Activated CD4-positive, alpha-beta memory T cell treated with anti-CD3 and anti-CD28 coated beads for 36 hours (primary cell): ENCODE measurements at regions not wholly inside any gene's neighbourhood (a gene's known extent, or its start where the extent isn't known, plus 50 kb on each side); places are given as distances from the start of the nearest gene placed in this dataset.

ENCODE experiments used
- CTCF ChIA-PET: fragments of 350-600 bp; sonication (Branson Sonifier 250); formaldehyde crosslinking; loops from one replicate; lab custom pipeline; 2021; ENCODE audit warnings: antibody characterized with exemption, inconsistent platforms; lab: Charles Lee
- POLR2A ChIA-PET: fragments of 350-600 bp; sonication (Branson Sonifier 250); formaldehyde crosslinking; loops from one replicate; lab custom pipeline; 2021; ENCODE audit warnings: antibody characterized with exemption; lab: Charles Lee
- DNase-seq: peaks from one replicate; pipeline ENCODE4 v3.0.0-alpha.2; 2020
- H3K27ac Mint-ChIP-seq: one replicate; pipeline ENCODE4 v1.8.0; 2021; ENCODE audit warnings: mixed read lengths
- H3K27me3 Mint-ChIP-seq: one replicate; pipeline ENCODE4 v1.8.0; 2021; ENCODE audit warnings: mixed read lengths
- H3K36me3 Mint-ChIP-seq: one replicate; pipeline ENCODE4 v1.8.0; 2021; ENCODE audit warnings: mixed read lengths
- H3K4me1 Mint-ChIP-seq: one replicate; pipeline ENCODE4 v1.8.0; 2021; ENCODE audit warnings: low read depth, mixed read lengths
- H3K4me3 Mint-ChIP-seq: one replicate; pipeline ENCODE4 v1.8.0; 2021; ENCODE audit warnings: mild to moderate bottlenecking, mixed read lengths
- H3K9me3 Mint-ChIP-seq: one replicate; pipeline ENCODE4 v1.8.0; 2021; ENCODE audit warnings: mixed read lengths
- intact Hi-C: fragments of 100-400 bp; cut with micrococcal nuclease; formaldehyde crosslinking; loops from one replicate; pipeline ENCODE4 v1.15.1; 2023

DNA sequence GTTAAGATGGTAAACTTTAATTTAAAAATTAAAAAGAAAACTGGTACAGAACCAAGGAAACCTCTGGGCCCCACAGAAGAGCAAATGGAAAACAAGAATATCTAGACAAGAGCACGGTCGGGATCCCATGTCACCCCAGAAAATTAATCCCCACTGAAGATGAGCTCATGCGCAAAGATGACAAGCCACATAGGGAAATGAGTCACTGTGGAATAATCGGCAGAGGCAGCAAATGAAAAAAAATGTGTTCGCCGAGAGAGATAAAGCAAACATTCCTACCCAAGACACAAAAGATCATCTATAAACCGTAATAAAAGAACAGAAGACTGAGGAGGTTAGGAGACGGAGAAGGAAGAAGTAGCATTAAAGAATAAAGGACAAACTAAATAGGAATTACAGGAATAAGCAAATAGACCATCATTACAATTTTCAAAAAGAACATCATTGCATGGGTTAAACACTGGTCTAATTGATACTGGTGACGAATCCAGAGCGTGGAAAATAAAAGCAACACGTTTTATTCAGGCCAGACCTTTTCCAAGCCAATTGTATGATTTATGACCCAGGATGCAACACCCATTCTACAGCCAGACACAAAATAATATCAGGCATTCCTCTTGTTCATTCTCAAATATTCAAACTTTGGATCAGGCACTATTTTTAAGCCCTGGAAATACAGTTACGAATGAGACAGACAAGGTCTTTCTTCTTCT is 138.0 kb upstream of the ARID1B start:
- CTCF ChIA-PET, result no interaction called here
- no peaks in the 10 kb centered on the region for H3K9me3 Mint-ChIP-seq
- H3K27me3 Mint-ChIP-seq, result no peaks in the 10 kb centered on the region
- no peak overlapping the region for H3K27ac Mint-ChIP-seq
- POLR2A ChIA-PET, result no interaction called here
- DNase-seq, result no peak
- intact Hi-C loops, result no loop called here
- no peaks in the 10 kb centered on the region for H3K36me3 Mint-ChIP-seq
- H3K4me1 Mint-ChIP-seq, result peaks cover 14% of the 10 kb centered on the region
- H3K4me3 Mint-ChIP-seq, result no peak overlapping the region

DNA sequence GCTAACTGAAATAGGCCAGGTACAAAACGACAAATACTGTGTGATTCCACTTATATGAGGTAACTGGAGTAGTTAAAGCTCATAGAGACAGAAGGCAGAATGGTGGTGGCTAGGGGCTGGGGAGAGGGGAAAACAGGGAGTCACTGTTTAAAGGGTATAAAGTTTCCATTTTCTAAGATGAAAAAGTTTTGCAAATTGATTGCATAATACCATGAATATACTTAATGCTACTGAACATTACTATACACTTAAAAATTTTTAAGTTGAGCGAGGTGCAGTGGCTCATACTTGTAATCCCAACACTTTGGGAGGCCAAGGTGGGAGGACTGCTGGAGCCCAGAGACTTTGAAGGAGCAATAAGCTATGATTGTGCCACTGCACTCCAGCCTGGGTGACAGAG is 138.6 kb upstream of the ARID1B start:
- intact Hi-C loops, result no loop called here
- no peaks in the 10 kb centered on the region for H3K27me3 Mint-ChIP-seq
- H3K4me1 Mint-ChIP-seq, result peaks cover 19% of the 10 kb centered on the region
- H3K36me3 Mint-ChIP-seq, result no peaks in the 10 kb centered on the region
- POLR2A ChIA-PET, result no interaction called here
- CTCF ChIA-PET, result no interaction called here
- H3K9me3 Mint-ChIP-seq, result no peaks in the 10 kb centered on the region
- DNase-seq, result no peak
- H3K4me3 Mint-ChIP-seq, result no peak overlapping the region
- no peak overlapping the region for H3K27ac Mint-ChIP-seq

DNA sequence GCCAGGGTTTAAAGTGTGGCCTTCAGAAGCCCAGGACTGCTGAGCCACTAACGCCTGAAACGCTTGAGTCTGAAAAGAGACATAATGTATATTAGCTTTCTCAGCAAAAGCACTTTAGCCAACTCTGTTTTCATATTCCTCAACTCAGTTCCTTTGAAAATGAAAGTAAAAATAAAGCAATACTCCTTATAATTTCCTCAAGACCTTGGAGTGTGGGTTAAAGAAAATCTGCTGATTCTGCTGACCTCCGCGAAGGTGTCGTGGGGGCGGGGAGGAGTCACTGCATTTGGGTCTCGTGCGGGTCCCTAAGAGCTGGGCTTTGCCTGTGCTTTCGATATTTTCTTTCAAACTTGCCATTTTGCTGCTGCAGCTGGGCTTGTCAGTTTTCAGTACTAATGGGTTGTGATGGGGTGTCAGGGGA is 142.2 kb upstream of the ARID1B start:
- Mint-ChIP-seq H3K27me3 (no peaks in the 10 kb centered on the region), H3K4me1 (peaks cover 22% of the 10 kb centered on the region), H3K4me3 (no peak overlapping the region), H3K36me3 (no peaks in the 10 kb centered on the region), H3K9me3 (no peaks in the 10 kb centered on the region), H3K27ac (no peak overlapping the region)
- ChIA-PET CTCF (interaction anchor here (1.6 kb wide), 1 partner anchor 71 kb away, joined by 4 read pairs; no protein-coding TSS in a partner anchor), POLR2A (no interaction called here)
- intact Hi-C loops, result no loop called here
- no peak for DNase-seq

DNA sequence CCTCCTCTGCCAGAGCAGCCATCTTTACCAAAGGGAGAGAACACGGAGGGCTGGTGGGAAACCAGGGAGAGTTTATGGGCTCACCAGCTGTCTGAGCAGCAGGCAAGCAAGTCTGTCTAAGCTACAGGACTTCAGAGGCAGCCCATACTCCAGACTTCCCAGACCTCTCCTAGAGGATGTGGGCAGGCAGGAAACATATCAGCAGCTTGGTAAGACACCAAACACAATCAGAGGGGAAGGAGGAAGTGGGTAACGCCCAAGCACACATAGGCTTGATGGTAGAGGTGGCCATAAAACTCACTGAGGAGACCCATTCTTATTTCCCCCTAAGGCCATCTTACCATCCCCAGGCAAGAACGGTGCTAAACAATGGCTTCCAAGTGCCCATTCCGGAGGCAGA is 143.1 kb upstream of the ARID1B start:
- ChIA-PET CTCF (interaction anchor here (1.6 kb wide), 1 partner anchor 70 kb away, joined by 4 read pairs; no protein-coding TSS in a partner anchor), POLR2A (no interaction called here)
- no peaks in the 10 kb centered on the region for H3K9me3 Mint-ChIP-seq
- no peaks in the 10 kb centered on the region for H3K27me3 Mint-ChIP-seq
- no peaks in the 10 kb centered on the region for H3K36me3 Mint-ChIP-seq
- no peak for DNase-seq
- no peak overlapping the region for H3K27ac Mint-ChIP-seq
- H3K4me3 Mint-ChIP-seq, result no peak overlapping the region
- intact Hi-C loops, result no loop called here
- H3K4me1 Mint-ChIP-seq, result peaks cover 22% of the 10 kb centered on the region

DNA sequence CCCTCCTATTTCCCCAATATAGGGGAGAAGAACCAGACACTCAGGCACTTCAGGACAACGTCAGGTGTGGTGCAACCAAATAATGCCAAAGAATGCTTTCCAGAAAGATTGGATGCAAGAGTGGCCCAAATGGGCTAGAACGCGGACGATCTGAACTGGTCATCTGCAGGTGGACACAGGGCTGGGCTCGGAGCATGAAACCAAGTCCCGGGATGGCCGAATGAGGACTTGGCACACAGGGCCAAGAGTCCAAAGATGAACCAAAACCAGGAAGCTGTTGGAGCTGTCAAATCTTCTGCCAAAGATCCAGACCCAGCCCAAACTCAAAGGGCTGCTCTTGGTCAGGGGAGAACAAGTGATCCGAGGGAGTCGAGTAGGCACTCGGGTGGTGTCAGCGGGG is 143.9 kb upstream of the ARID1B start:
- POLR2A ChIA-PET, result no interaction called here
- Mint-ChIP-seq H3K4me3 (no peak overlapping the region), H3K4me1 (peaks cover 22% of the 10 kb centered on the region), H3K36me3 (no peaks in the 10 kb centered on the region), H3K27ac (no peak overlapping the region), H3K27me3 (no peaks in the 10 kb centered on the region), H3K9me3 (no peaks in the 10 kb centered on the region)
- CTCF ChIA-PET, result no interaction called here
- no peak for DNase-seq
- intact Hi-C loops, result no loop called here

DNA sequence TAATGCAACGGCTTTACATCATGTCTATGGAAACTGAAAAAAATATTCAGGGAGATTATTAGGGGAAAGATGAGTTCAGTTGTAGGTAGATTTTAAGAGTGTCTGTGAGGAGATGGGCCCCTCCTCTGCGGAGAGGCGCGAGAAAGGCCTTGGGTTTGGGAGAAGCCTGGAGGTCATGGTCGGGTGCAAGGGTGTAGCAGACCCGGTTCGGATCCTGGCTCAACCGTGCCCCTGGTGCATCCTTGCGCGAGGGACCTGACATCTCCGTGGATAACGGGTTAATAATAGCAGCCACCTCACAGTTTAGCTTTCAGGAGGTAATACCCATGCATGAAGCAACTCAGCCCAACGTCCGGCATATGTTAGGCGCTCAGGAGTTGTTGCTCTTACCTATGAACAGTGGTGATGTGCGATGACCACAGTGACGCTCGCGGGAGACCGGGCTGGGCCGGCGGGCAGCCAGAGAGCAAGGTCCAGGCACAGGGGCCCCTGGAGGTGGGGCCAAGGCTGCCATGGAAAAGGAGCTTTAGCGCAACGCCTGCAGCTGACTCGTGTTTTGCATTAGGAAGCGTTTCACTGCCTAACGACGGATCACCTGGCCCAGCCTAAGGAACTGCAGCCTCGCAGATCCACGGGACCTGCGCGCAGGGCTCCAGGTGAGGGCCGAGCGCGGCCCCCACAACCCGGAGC is 146.4 kb upstream of the ARID1B start:
- Mint-ChIP-seq H3K36me3 (no peaks in the 10 kb centered on the region), H3K4me3 (no peak overlapping the region), H3K9me3 (no peaks in the 10 kb centered on the region), H3K27me3 (no peaks in the 10 kb centered on the region), H3K27ac (no peak overlapping the region), H3K4me1 (peaks cover 22% of the 10 kb centered on the region)
- DNase-seq, result no peak
- ChIA-PET CTCF (no interaction called here), POLR2A (no interaction called here)
- intact Hi-C loops, result no loop called here

DNA sequence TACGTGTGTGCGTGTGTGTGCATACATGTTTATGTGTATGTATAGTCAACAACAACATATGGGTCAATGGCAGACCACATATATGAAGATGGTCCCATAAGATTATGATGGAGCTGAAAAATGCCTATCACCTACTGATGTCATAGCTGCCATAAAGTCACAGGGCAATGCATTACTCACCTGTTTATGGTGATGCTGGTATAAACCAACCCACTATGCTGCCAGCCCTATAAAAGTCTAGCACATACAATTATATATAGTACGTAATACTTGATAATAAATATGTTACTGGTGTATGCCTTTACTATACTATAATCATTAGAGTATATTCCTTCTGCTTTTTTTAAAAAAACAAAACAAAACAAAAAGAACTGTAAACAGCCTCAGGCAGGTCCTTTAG is 148.4 kb upstream of the ARID1B start:
- DNase-seq, result no peak
- Mint-ChIP-seq H3K4me3 (no peak overlapping the region), H3K9me3 (no peaks in the 10 kb centered on the region), H3K36me3 (no peaks in the 10 kb centered on the region), H3K27me3 (no peaks in the 10 kb centered on the region), H3K27ac (no peak overlapping the region), H3K4me1 (peaks cover 4% of the 10 kb centered on the region)
- CTCF ChIA-PET, result no interaction called here
- intact Hi-C loops, result no loop called here
- POLR2A ChIA-PET, result no interaction called here

DNA sequence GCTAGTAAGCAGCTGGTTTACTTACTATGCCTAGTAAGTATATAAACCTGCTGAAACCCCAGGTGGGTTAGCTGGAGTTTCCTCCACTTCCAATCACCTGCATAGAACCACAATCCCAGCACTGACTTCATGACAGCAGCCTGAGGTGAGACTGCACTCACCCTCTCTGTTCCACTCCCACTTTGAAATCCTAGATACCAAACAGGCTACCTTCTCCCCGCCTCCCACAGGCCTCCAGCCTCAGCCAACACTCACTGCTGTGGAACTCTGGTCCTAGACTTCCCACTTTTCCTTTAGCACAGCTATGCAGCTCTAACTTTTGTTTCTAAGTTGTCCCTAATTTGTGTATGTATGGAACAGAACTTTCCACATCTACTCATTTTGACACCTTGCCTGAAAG is 149.7 kb upstream of the ARID1B start:
- intact Hi-C loops, result no loop called here
- CTCF ChIA-PET, result interaction anchor here (1.1 kb wide), 1 partner anchor 14 kb away, joined by 4 read pairs; no protein-coding TSS in a partner anchor
- no peak overlapping the region for H3K27ac Mint-ChIP-seq
- no peak overlapping the region for H3K4me3 Mint-ChIP-seq
- no peaks in the 10 kb centered on the region for H3K4me1 Mint-ChIP-seq
- H3K36me3 Mint-ChIP-seq, result no peaks in the 10 kb centered on the region
- no peaks in the 10 kb centered on the region for H3K27me3 Mint-ChIP-seq
- H3K9me3 Mint-ChIP-seq, result no peaks in the 10 kb centered on the region
- no peak for DNase-seq
- POLR2A ChIA-PET, result no interaction called here

DNA sequence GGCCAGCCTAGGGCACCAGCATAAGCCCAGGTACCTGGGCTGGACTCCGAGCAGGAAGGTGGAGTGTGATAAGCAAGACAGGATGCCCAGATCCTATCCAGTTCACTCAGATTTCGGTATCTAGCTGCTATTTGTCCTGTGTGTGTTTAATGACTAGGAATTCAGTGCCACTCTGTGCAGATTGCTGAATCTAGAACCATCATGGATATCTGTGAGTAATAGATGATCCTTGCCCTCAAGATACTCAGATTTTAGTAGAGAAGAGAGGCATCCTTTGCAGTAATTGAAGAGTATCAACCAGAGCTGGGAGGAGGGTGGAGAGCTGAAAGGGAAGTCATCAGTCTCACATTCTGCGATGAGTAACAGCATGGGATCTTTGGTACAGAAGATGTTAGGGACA is 155.0 kb upstream of the ARID1B start:
- Mint-ChIP-seq H3K9me3 (no peaks in the 10 kb centered on the region), H3K27ac (no peak overlapping the region), H3K27me3 (peaks cover 3% of the 10 kb centered on the region), H3K4me1 (no peaks in the 10 kb centered on the region), H3K4me3 (no peak overlapping the region), H3K36me3 (no peaks in the 10 kb centered on the region)
- ChIA-PET CTCF (no interaction called here), POLR2A (no interaction called here)
- no peak for DNase-seq
- intact Hi-C loops, result no loop called here

DNA sequence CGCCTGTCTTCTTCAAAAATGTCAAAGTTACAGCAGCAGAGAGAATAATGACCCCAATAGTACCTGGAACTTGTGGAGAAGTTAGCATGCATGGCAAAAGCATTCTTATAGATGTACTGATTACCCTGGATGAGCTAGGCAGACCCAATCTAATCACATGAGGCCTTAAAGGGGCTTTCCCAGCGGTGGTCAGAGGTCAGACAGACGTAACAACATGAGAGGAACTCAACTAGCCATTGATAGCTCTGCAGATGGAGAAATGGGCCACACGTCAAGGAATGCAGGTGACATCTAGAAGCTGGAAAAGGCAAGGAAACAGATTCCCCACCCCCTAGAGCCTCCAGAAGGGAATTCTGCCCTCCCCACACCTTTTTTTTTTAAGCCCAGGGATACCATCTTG is 156.8 kb upstream of the ARID1B start:
- H3K9me3 Mint-ChIP-seq, result no peaks in the 10 kb centered on the region
- H3K27ac Mint-ChIP-seq, result no peak overlapping the region
- ChIA-PET POLR2A (no interaction called here), CTCF (no interaction called here)
- H3K36me3 Mint-ChIP-seq, result no peaks in the 10 kb centered on the region
- no peak overlapping the region for H3K4me3 Mint-ChIP-seq
- intact Hi-C loops, result no loop called here
- no peak for DNase-seq
- H3K27me3 Mint-ChIP-seq, result peaks cover 3% of the 10 kb centered on the region
- no peaks in the 10 kb centered on the region for H3K4me1 Mint-ChIP-seq

DNA sequence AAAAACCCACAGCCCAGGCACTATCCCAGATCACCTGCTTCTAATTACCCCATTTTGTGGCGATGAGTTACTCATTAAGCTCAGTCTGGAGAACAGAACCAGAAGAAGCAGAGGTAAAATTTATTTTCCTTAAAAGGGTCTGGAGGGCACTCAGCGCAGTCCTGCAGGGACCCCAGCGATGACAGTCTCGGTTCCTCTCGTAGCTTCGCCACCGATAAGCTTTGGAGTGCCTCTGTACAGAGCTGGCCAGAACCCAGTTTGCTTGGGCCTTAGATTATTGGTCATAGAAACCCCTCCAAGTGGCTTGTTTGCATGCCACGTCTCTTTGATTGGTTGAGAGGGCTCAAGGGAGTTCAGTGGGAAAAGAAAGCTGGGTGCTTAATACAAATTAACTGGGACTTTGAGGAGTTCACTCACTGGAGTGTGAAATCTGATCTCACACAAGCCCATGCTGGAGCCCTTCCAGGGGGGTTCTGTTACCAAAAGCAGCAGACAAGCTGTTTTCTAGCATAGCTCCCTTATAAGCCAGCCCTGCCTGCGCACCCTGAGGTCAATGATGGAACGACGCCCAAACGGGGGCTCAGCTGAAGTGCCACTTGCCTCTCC is 158.5 kb upstream of the ARID1B start:
- no peak overlapping the region for H3K27ac Mint-ChIP-seq
- POLR2A ChIA-PET, result no interaction called here
- DNase-seq, result no peak
- H3K27me3 Mint-ChIP-seq, result peaks cover 3% of the 10 kb centered on the region
- intact Hi-C loops, result no loop called here
- no peaks in the 10 kb centered on the region for H3K4me1 Mint-ChIP-seq
- H3K4me3 Mint-ChIP-seq, result no peak overlapping the region
- H3K36me3 Mint-ChIP-seq, result no peaks in the 10 kb centered on the region
- CTCF ChIA-PET, result no interaction called here
- H3K9me3 Mint-ChIP-seq, result peaks cover 9% of the 10 kb centered on the region

DNA sequence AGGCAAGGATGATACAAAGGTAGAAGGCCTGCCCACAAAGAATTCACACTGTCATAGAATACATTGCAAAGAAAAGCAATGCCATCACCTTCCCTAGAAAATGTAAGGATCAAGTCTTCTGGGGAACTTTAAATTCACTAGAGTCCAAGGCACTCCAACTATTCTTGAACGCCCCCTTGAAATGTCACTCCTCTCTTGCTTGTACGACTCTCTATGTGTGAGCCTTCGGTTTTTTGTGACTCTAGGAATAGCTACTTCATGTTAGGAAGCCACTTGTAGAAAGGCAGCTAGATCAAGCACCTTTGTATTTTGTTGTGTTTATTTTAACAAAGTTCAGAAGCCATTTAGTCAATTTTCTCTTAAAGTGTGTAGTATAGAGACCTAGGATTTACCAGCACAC is 159.2 kb upstream of the ARID1B start:
- H3K36me3 Mint-ChIP-seq, result no peaks in the 10 kb centered on the region
- no peak overlapping the region for H3K4me3 Mint-ChIP-seq
- intact Hi-C loops, result no loop called here
- DNase-seq, result no peak
- POLR2A ChIA-PET, result no interaction called here
- H3K27ac Mint-ChIP-seq, result no peak overlapping the region
- H3K4me1 Mint-ChIP-seq, result no peaks in the 10 kb centered on the region
- H3K9me3 Mint-ChIP-seq, result peaks cover 16% of the 10 kb centered on the region
- H3K27me3 Mint-ChIP-seq, result peaks cover 3% of the 10 kb centered on the region
- CTCF ChIA-PET, result no interaction called here
